CD14-positive monocyte (primary cell): ENCODE measurements at regions not wholly inside any gene's neighbourhood (a gene's known extent, or its start where the extent isn't known, plus 50 kb on each side); places are given as distances from the start of the nearest gene placed in this dataset.

Experiments used
- DNase-seq, 3 donors: peaks; one replicate each; pipeline ENCODE4 v3.0.0-alpha.2; 2011 to 2022
- H2AFZ ChIP-seq: 2 replicates; pipeline ENCODE4 v1.6.0; 2012; ENCODE audit warnings: mild to moderate bottlenecking, low read depth, low read length, inconsistent platforms; ENCODE audit not compliant: insufficient read depth, poor library complexity, severe bottlenecking
- H3K27ac ChIP-seq, 2 donors: 1 replicate in 1 of 2; 2 replicates in 1 of 2; pipeline ENCODE4 v1.5.1; 2012 to 2013; ENCODE audit warnings: low read length in 2 of 2, control low read depth in 1 of 2, inconsistent platforms in 1 of 2, low read depth in 1 of 2, mild to moderate bottlenecking in 1 of 2
- H3K27me3 ChIP-seq, 2 donors: one replicate each; pipeline versions ENCODE4 v1.6.0 to v1.6.1; 2011 to 2013; ENCODE audit warnings: low read length in 2 of 2; ENCODE audit not compliant: control insufficient read depth in 2 of 2, insufficient read depth in 2 of 2
- H3K36me3 ChIP-seq, 2 donors: replicated peaks in 1 of 2; 1 replicate in 1 of 2; 2 replicates in 1 of 2; pipeline versions ENCODE4 v1.5.1 to v1.6.1; 2012 to 2013; ENCODE audit warnings: low read length in 2 of 2, control low read depth in 1 of 2, inconsistent platforms in 1 of 2, mild to moderate bottlenecking in 1 of 2; ENCODE audit not compliant: insufficient read depth in 2 of 2, control insufficient read depth in 1 of 2
- H3K4me1 ChIP-seq, 2 donors: 1 replicate in 1 of 2; 2 replicates in 1 of 2; pipeline versions ENCODE4 v1.5.1 to v1.6.1; 2012 to 2013; ENCODE audit warnings: low read length in 2 of 2, control low read depth in 1 of 2, inconsistent platforms in 1 of 2, mild to moderate bottlenecking in 1 of 2, moderate library complexity in 1 of 2; ENCODE audit not compliant: insufficient read depth in 2 of 2, control insufficient read depth in 1 of 2
- H3K4me2 ChIP-seq: replicated peaks from 2 replicates; pipeline ENCODE3; 2012; ENCODE audit warnings: low read length, moderate library complexity, mild to moderate bottlenecking; ENCODE audit not compliant: poor library complexity, severe bottlenecking; ENCODE audit errors: extremely low read depth
- H3K4me3 ChIP-seq, 3 experiments: fragments of 200-600 bp in 1 of 3; sonication (generic) in 1 of 3; replicated peaks in 1 of 3; 1 replicate in 2 of 3; 2 replicates in 1 of 3; pipeline ENCODE4 v1.5.1; 2011 to 2013; ENCODE audit warnings: low read length in 3 of 3, mild to moderate bottlenecking in 3 of 3, control low read depth in 2 of 3, low read depth in 2 of 3, inconsistent platforms in 1 of 3, moderate library complexity in 1 of 3
- H3K79me2 ChIP-seq: 2 replicates; pipeline ENCODE4 v1.6.0; 2012; ENCODE audit warnings: mild to moderate bottlenecking, control low read depth, inconsistent platforms, low read length, moderate library complexity; ENCODE audit not compliant: insufficient read depth
- H3K9ac ChIP-seq: 2 replicates; pipeline ENCODE4 v1.6.0; 2017; ENCODE audit warnings: low read length, mild to moderate bottlenecking; ENCODE audit not compliant: insufficient read depth, poor library complexity, severe bottlenecking
- H3K9me3 ChIP-seq, 2 donors: replicated peaks in 1 of 2; 1 replicate in 1 of 2; 2 replicates in 1 of 2; pipeline versions ENCODE4 v1.5.1 to v1.6.1; 2012 to 2013; ENCODE audit warnings: low read length in 2 of 2, control low read depth in 1 of 2; ENCODE audit not compliant: control insufficient read depth in 1 of 2, insufficient read depth in 1 of 2
- H4K20me1 ChIP-seq: 2 replicates; pipeline ENCODE4 v1.6.0; 2012; ENCODE audit warnings: mild to moderate bottlenecking, low read length, control low read depth, moderate library complexity; ENCODE audit not compliant: insufficient read depth
- H3K27ac Mint-ChIP-seq, 7 donors: one replicate each; pipeline ENCODE4 v1.8.0; 2020; ENCODE audit warnings: mild to moderate bottlenecking in 7 of 7, mixed read lengths in 7 of 7, moderate library complexity in 6 of 7, inconsistent platforms in 2 of 7
- H3K27me3 Mint-ChIP-seq, 3 donors: one replicate each; pipeline ENCODE4 v1.8.0; 2021 to 2022; ENCODE audit warnings: low read depth in 3 of 3, mild to moderate bottlenecking in 3 of 3, mixed read lengths in 3 of 3, moderate library complexity in 3 of 3, inconsistent platforms in 1 of 3
- H3K36me3 Mint-ChIP-seq, 2 donors: one replicate each; pipeline ENCODE4 v1.8.0; 2020; ENCODE audit warnings: mixed read lengths in 2 of 2, inconsistent platforms in 1 of 2, mild to moderate bottlenecking in 1 of 2
- H3K4me1 Mint-ChIP-seq: one replicate; pipeline ENCODE4 v1.8.0; 2020; ENCODE audit warnings: mild to moderate bottlenecking, mixed read lengths
- H3K4me3 Mint-ChIP-seq, 2 donors: one replicate each; pipeline ENCODE4 v1.8.0; 2020; ENCODE audit warnings: mild to moderate bottlenecking in 2 of 2, mixed read lengths in 2 of 2, moderate library complexity in 1 of 2
- H3K9me3 Mint-ChIP-seq, 7 donors: one replicate each; pipeline ENCODE4 v1.8.0; 2020 to 2022; ENCODE audit warnings: mixed read lengths in 7 of 7, mild to moderate bottlenecking in 6 of 7, moderate library complexity in 6 of 7, inconsistent platforms in 2 of 7
- CTCF ChIP-seq: fragments of 200-600 bp; IDR thresholded peaks from one replicate; pipeline ENCODE4 v1.8.0; 2022; ENCODE audit warnings: antibody characterized with exemption, mild to moderate bottlenecking
- intact Hi-C, 2 donors: fragments of 100-400 bp; cut with micrococcal nuclease; formaldehyde crosslinking; loops; one replicate each; pipeline versions ENCODE4 v1.15.0 to v1.15.1; 2023

GRCh38 chr6:95802978-95803377, 212.8 kb upstream of the FUT9 start:
- Histone ChIP-seq H3K36me3 (no peaks in the 10 kb centered on the region), H2AFZ (no peak overlapping the region), H4K20me1 (no peaks in the 10 kb centered on the region), H3K9me3 (no peaks in the 10 kb centered on the region), H3K27me3 (no peaks in the 10 kb centered on the region), H3K4me3 (no peak overlapping the region), H3K27ac (no peak overlapping the region), H3K4me1 (no peaks in the 10 kb centered on the region), H3K79me2 (no peaks in the 10 kb centered on the region), H3K9ac (no peak overlapping the region), H3K4me2 (no peak overlapping the region)
- no peak overlapping the region for H3K4me3 Mint-ChIP-seq
- H3K27ac Mint-ChIP-seq = no peak overlapping the region
- H3K27me3 Mint-ChIP-seq = no peaks in the 10 kb centered on the region
- no peak for DNase-seq
- peaks cover 0 to 3% (median 0%) of the 10 kb centered on the region in 7 donors for H3K9me3 Mint-ChIP-seq
- no peak for TF ChIP-seq CTCF
- no peaks in the 10 kb centered on the region for H3K4me1 Mint-ChIP-seq
- intact Hi-C loops = no loop called here
- H3K36me3 Mint-ChIP-seq = no peaks in the 10 kb centered on the region

DNA sequence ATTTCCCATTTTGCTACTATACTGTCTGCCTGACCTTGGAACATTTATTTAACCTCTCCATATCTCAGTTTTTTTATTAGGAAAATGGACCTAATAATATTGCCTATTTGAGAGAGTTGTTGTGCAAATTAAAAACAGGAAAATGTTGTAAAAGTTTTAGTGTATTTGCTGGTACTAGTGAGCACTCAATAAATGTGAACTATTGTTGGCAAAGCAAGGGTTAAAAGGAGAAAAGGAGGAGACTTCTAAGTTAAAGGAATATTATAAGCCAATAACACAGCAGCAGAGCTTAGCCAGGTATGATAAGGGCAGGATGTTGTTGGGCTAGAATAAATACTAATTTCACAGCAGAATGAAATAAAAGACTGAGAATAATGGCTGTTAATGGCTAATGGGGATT, 211.9 kb upstream of the FUT9 start:
- H3K4me3 Mint-ChIP-seq = no peak overlapping the region
- H3K79me2 ChIP-seq = no peaks in the 10 kb centered on the region
- H3K4me3 ChIP-seq = no peak overlapping the region
- H3K4me2 ChIP-seq = no peak overlapping the region
- DNase-seq = no peak
- H3K36me3 Mint-ChIP-seq = no peaks in the 10 kb centered on the region
- H3K27ac Mint-ChIP-seq = no peak overlapping the region
- H3K27ac ChIP-seq = no peak overlapping the region
- H3K27me3 Mint-ChIP-seq = no peaks in the 10 kb centered on the region
- H3K36me3 ChIP-seq = no peaks in the 10 kb centered on the region
- H3K9ac ChIP-seq = no peak overlapping the region
- intact Hi-C loops = no loop called here
- no peaks in the 10 kb centered on the region for H3K9me3 ChIP-seq
- H2AFZ ChIP-seq = no peak overlapping the region
- H3K27me3 ChIP-seq = no peaks in the 10 kb centered on the region
- H3K9me3 Mint-ChIP-seq = peaks cover 0 to 3% (median 0%) of the 10 kb centered on the region in 7 donors
- H3K4me1 Mint-ChIP-seq = no peaks in the 10 kb centered on the region
- no peak for TF ChIP-seq CTCF
- H3K4me1 ChIP-seq = no peaks in the 10 kb centered on the region
- no peaks in the 10 kb centered on the region for H4K20me1 ChIP-seq
